Uterus (tissue), 3 donors: ENCODE measurements at regions not wholly inside any gene's neighbourhood (a gene's known extent, or its start where the extent isn't known, plus 50 kb on each side); places are given as distances from the start of the nearest gene placed in this dataset.

Source experiments
- DNase-seq, 2 donors: peaks; one replicate each; pipeline ENCODE4 v3.0.0-alpha.2; 2019 to 2020
- H3K27ac ChIP-seq, 2 donors: fragments of 200-600 bp; sonication (generic); 1 replicate in 1 of 2; 2 replicates in 1 of 2; pipeline ENCODE4 v1.5.1; 2016 to 2018
- H3K27me3 ChIP-seq, 2 donors: fragments of 200-600 bp; sonication (generic); one replicate each; pipeline ENCODE4 v1.5.1; 2018 to 2019; ENCODE audit warnings: control low read depth in 1 of 2
- H3K36me3 ChIP-seq, 2 donors: fragments of 200-600 bp; sonication (generic); one replicate each; pipeline ENCODE4 v1.5.1; 2019; ENCODE audit warnings: control low read depth in 1 of 2
- H3K4me1 ChIP-seq, 2 donors: fragments of 200-600 bp; sonication (generic); one replicate each; pipeline ENCODE4 v1.5.1; 2018 to 2019; ENCODE audit warnings: control low read depth in 1 of 2
- H3K4me3 ChIP-seq, 2 donors: fragments of 200-600 bp; sonication (generic); 1 replicate in 1 of 2; 2 replicates in 1 of 2; pipeline ENCODE4 v1.5.1; 2018 to 2019; ENCODE audit warnings: mild to moderate bottlenecking in 1 of 2
- H3K9me3 ChIP-seq, 2 donors: fragments of 200-600 bp; sonication (generic); one replicate each; pipeline ENCODE4 v1.5.1; 2019; ENCODE audit warnings: control low read depth in 1 of 2
- POLR2A ChIP-seq, 2 donors: fragments of 450-650 bp; IDR thresholded peaks; one replicate each; pipeline ENCODE4 v1.6.1; 2016; ENCODE audit warnings: antibody characterized with exemption in 2 of 2, mild to moderate bottlenecking in 1 of 2, moderate library complexity in 1 of 2
- intact Hi-C: fragments of 100-400 bp; cut with DNase I; formaldehyde crosslinking; loops from one replicate; pipeline ENCODE4 v1.15.1; 2023; ENCODE audit warnings: low total_unique reads
- TF ChIP-seq, protein P1 (sequence below), 4 experiments: fragments of 200-600 bp in 2 of 4; fragments of 450-650 bp in 2 of 4; sonication (generic) in 2 of 4; IDR thresholded peaks; one replicate each; pipeline ENCODE4 v1.5.1; 2016 to 2019; ENCODE audit warnings: antibody characterized with exemption in 4 of 4, mild to moderate bottlenecking in 2 of 4, moderate library complexity in 1 of 4
- donor health status: DM: yes; HTN: yes; CAD: no.

DNA sequence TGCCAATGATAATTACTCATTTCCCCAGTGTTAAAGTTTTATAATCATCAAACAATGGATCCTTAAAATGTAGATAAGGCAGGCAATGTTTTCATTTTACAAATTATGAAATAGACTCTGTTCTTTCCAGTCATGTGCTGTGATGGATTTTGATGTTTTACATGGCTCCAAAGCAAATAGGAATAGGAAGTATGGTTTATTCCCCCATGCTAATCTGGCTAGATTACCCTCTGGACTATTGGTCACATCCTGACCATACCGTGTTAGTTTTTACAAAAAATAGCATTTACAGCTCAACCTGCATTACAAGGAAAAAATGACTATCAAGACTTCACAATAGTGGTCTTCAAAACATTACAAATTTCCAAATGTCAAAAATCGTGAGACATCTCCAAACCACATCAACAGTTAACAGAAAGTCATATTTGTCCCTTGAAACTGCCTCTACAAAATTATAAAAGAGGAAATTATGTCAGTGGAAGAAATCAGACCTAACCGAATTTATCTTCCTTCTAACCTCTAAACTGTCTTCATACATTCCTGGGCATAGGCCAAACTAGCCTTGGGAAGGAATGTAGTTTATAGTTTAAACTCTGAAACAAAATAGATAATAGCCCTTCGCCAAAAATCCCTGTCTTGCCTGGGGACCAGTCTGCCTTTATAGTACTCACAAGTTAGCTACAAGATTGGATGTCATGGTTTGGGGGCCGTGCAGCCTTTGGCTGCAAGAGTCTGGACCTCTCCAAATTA lies 1941.2 kb upstream of the CELF4 start:
- DNase-seq: no peak
- intact Hi-C loops: no loop called here
- Histone ChIP-seq H3K27me3 (no peaks in the 10 kb centered on the region), H3K27ac (no peak overlapping the region), H3K9me3 (no peaks in the 10 kb centered on the region), H3K36me3 (no peaks in the 10 kb centered on the region), H3K4me3 (no peak overlapping the region), H3K4me1 (no peaks in the 10 kb centered on the region)
- TF ChIP-seq, protein P1, sequence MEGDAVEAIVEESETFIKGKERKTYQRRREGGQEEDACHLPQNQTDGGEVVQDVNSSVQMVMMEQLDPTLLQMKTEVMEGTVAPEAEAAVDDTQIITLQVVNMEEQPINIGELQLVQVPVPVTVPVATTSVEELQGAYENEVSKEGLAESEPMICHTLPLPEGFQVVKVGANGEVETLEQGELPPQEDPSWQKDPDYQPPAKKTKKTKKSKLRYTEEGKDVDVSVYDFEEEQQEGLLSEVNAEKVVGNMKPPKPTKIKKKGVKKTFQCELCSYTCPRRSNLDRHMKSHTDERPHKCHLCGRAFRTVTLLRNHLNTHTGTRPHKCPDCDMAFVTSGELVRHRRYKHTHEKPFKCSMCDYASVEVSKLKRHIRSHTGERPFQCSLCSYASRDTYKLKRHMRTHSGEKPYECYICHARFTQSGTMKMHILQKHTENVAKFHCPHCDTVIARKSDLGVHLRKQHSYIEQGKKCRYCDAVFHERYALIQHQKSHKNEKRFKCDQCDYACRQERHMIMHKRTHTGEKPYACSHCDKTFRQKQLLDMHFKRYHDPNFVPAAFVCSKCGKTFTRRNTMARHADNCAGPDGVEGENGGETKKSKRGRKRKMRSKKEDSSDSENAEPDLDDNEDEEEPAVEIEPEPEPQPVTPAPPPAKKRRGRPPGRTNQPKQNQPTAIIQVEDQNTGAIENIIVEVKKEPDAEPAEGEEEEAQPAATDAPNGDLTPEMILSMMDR (IDR thresholded peaks at IDR 0.05): no peak
- no peak for TF ChIP-seq POLR2A (IDR thresholded peaks at IDR 0.05)

DNA sequence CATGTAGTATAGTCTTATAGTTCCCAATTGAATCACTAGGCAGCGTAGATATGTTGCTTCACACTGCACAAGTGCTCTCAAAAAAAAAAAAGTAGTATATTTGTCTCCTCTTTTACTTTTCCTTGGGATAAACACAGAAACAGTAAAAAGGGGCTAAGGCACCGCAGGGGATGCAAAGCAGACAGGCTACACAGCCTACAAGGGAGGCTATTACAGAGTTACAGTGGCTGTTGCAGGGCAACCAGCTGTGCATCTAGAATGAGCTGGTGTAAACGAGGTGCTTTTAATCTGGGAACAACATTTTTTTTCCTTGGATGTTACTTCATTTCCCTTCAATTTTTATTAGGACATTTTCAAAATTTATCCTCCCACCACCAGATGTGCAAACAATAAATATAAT lies 1934.7 kb upstream of the CELF4 start:
- Histone ChIP-seq H3K4me1 (no peaks in the 10 kb centered on the region), H3K27ac (no peak overlapping the region), H3K36me3 (no peaks in the 10 kb centered on the region), H3K4me3 (no peak overlapping the region), H3K27me3 (no peaks in the 10 kb centered on the region), H3K9me3 (no peaks in the 10 kb centered on the region)
- intact Hi-C loops: no loop called here
- no peak for DNase-seq
- TF ChIP-seq POLR2A (IDR thresholded peaks at IDR 0.05): no peak
- TF ChIP-seq, protein P1 (IDR thresholded peaks at IDR 0.05): no peak

DNA sequence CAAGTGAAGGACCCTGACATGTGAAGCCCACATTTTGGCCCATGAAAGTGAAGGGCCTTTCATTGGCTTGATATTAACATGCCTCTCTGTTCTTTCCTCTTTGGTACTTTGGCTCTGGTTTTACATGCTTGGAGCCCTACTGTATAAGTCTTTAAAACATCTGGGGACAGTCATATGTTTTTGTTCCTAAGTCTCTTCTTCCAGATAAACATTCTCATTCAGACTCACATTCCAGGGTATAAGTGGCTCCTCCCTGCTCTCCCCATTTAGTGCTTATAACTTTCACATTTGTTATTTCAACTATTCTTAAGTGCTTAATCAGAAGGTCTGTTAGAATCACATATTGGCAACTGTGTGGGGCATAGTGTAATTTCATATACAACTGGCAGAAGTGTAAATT lies 1932.2 kb upstream of the CELF4 start:
- no peaks in the 10 kb centered on the region for H3K27me3 ChIP-seq
- H3K27ac ChIP-seq: no peak overlapping the region
- no peak for DNase-seq
- H3K9me3 ChIP-seq: no peaks in the 10 kb centered on the region
- TF ChIP-seq, protein P1 (IDR thresholded peaks at IDR 0.05): no peak
- TF ChIP-seq POLR2A (IDR thresholded peaks at IDR 0.05): no peak
- H3K36me3 ChIP-seq: no peaks in the 10 kb centered on the region
- no peak overlapping the region for H3K4me3 ChIP-seq
- intact Hi-C loops: no loop called here
- H3K4me1 ChIP-seq: no peaks in the 10 kb centered on the region

DNA sequence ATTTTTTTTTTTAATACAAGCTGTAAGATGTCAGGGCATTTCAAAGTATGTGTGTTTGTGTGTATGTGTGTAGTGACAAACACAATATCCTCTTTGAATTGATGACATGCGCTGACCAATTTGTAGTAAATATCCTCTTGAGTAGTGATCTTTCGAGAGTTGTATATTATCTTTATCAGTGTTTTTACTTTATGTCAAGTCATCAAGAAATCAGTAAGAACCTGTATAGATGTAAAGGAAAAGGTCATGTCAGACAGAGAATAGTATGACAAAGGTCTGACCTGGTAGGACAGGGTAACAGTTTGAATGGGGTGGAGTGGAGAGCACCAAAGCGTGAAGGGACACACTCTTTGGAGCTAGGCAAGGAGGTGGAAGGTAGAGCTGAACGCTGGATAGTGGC lies 1931.4 kb upstream of the CELF4 start:
- Histone ChIP-seq H3K36me3 (no peaks in the 10 kb centered on the region), H3K4me3 (no peak overlapping the region), H3K27ac (no peak overlapping the region), H3K4me1 (no peaks in the 10 kb centered on the region), H3K27me3 (no peaks in the 10 kb centered on the region), H3K9me3 (no peaks in the 10 kb centered on the region)
- intact Hi-C loops: no loop called here
- DNase-seq: no peak
- no peak for TF ChIP-seq POLR2A (IDR thresholded peaks at IDR 0.05)
- TF ChIP-seq, protein P1 (IDR thresholded peaks at IDR 0.05): no peak

DNA sequence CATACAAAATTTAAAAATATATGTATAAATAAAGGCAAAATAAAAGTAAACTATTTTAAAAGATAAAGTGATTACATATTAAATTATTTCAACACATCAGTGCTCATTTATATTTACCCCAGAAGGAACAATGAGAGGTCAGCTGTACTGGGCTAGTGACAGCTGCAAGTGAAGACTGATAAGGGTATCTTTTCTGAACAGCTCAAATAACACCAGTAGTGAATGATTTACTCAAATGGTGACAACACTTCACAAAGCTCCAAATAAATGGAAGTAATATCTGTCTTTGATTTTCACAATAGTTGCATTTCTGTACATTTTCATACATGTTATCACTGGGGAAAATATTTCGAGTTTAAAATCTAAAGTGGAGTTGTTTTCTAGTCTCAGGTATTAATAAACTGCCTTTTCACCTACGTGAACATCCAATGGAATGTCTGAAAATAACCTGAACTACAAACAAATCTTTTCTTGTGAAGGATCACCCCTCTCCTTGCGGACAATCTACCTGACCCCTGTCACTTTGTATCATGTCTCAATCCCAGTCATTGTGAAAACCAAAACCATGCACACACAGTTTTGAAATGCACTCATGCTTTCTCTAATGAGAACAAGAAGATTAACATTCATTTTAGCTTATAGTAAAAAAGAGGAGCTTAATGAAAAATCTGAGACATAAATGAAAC lies 1928.8 kb upstream of the CELF4 start:
- Histone ChIP-seq H3K27ac (no peak overlapping the region), H3K4me3 (no peak overlapping the region), H3K27me3 (no peaks in the 10 kb centered on the region), H3K4me1 (no peaks in the 10 kb centered on the region), H3K9me3 (no peaks in the 10 kb centered on the region), H3K36me3 (no peaks in the 10 kb centered on the region)
- no peak for DNase-seq
- TF ChIP-seq POLR2A (IDR thresholded peaks at IDR 0.05): no peak
- TF ChIP-seq, protein P1 (IDR thresholded peaks at IDR 0.05): no peak
- intact Hi-C loops: no loop called here
